ENCODE measurements at regions not wholly inside any gene's neighbourhood (a gene's known extent, or its start where the extent isn't known, plus 50 kb on each side); places are given as distances from the start of the nearest gene placed in this dataset.

DNA sequence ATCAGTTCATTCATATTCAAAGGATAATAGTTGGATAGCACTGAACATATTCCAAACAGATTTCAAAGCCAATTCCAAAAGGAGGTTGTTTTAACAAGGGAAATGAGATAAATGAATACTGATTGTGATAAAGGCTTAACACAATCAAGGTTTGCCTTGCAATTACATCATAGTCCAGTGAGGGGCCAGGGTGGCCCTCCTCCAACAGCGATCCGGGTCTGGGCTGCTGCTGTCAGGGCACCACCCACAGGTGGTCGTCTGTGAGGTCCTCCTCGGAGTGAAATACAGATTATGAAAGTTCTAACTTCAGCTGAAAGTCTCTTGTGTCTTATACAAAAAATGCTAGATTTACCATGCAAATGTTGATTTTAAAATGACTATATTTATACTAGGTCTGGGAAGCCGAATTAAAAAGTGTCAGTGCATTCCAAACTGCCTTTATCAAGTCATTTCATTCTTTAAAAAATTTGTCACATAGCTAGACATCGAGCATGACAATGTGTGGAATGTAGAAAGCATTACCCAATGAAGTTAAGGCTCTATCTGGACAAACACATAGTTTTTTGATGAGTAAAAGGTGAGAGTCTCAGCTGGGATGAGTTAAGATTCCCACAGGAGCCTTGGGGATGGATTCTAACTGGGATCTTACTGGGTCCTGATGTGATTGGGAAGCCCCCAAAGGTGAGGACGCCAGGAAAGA lies 65.9 kb upstream of the SLC22A23 start:
- DNase-seq, result no peak

GRCh38 chr6:3520281-3521230 lies 63.7 kb upstream of the SLC22A23 start:
- DNase-seq, result no peak

- no peak for DNase-seq
These were observed 61.7 kb upstream of the SLC22A23 start for GRCh38 chr6:3518356-3519190.

DNA sequence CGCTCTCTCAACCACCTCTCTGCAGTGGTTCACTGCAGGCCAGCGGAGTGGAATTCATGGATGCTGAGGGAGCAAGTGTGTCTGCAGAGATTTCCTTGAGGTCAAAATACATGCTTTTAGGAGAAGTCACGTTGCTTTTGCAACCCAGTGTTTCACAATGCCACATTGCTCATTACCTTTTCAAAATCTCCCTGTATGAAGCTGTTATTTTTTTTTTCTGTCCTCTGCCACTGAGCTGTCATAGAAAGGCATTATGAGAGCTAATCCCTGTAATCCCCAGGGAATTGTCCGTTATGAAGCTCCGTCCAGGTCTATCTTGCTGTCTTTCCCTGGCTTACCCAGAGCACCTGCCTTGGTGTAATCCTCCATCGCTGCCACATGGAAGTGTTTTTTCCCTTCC lies 60.5 kb upstream of the SLC22A23 start:
- DNase-seq, result no peak

GRCh38 chr6:3516092-3516491 lies 59.2 kb upstream of the SLC22A23 start:
- no peak for DNase-seq

DNA sequence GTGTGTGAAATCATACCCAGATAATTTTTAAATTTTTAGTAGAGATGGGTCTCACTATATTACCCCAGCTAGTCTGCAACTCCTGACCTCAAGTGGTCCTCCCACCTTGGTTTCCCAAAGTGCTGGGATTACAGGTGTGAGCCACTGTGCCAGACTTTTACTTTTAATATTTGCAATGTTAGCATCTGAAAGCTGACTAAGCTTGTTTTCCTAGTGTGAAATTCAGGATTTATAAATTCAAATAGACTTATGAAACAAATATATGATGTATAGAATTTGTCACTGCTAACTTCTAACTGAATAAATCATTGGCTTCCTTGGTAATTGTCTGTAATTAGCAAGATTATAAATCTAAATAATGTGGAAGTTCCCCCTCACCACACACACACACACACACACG lies 58.8 kb upstream of the SLC22A23 start:
- no peak for DNase-seq

- no peak for DNase-seq
These were observed 56.6 kb upstream of the SLC22A23 start for GRCh38 chr6:3513416-3513815.

- DNase-seq, result no peak
These were observed 56.0 kb upstream of the SLC22A23 start for GRCh38 chr6:3512832-3513231.

GRCh38 chr6:3510617-3511016 lies 53.8 kb upstream of the SLC22A23 start:
- no peak for DNase-seq

- no peak for DNase-seq
These were observed 53.3 kb upstream of the SLC22A23 start for GRCh38 chr6:3510178-3510577.

DNA sequence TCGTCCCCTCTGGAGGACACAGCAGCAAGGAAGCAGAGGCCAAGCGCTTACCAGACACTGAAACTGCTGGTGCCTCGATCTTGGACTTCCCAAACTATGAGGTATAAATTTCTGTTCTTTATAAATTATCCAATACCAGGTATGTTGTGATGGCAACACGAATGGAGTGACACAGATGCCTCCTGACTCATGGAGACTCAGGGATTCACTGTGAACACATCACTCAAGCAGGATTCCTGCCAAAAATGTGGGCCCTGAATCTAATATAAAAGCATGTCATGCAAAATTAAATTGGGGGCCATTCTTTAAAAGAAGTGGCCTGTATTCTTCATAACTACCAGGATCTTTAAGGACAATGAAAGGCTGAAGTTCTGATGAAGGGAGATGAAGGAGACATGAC lies 52.5 kb upstream of the SLC22A23 start:
- DNase-seq, result no peak

- no peak for DNase-seq
These were observed 50.0 kb upstream of the SLC22A23 start for GRCh38 chr6:3506751-3507383.
